SK-N-SH treated with all-trans-retinoic acid at 6 μM for 48 hours (cell line): ENCODE measurements at regions not wholly inside any gene's neighbourhood (a gene's known extent, or its start where the extent isn't known, plus 50 kb on each side); places are given as distances from the start of the nearest gene placed in this dataset.

Source experiments
- RARB ChIP-seq: fragments of 250-450 bp; sonication (Bioruptor Pico); IDR thresholded peaks from 2 replicates; pipeline ENCODE4 v1.8.0; 2021; ENCODE audit warnings: mild to moderate bottlenecking, moderate library complexity
- TCF4 ChIP-seq: fragments of 250-450 bp; sonication (Bioruptor Pico); IDR thresholded peaks from 2 replicates; pipeline ENCODE4 v1.8.0; 2021; ENCODE audit warnings: mild to moderate bottlenecking, moderate library complexity, borderline replicate concordance
- TSHZ2 ChIP-seq: fragments of 250-450 bp; sonication (Bioruptor Pico); IDR thresholded peaks from 2 replicates; pipeline ENCODE4 v1.5.0; 2020; ENCODE audit warnings: mild to moderate bottlenecking, moderate library complexity
- ZFP30 ChIP-seq: fragments of 450-650 bp; formaldehyde crosslinking; IDR thresholded peaks from 2 replicates; pipeline ENCODE4 v1.5.0; 2022; ENCODE audit warnings: mild to moderate bottlenecking, moderate library complexity
- TF ChIP-seq, protein P1 (sequence below): fragments of 250-450 bp; sonication (Bioruptor Pico); IDR thresholded peaks from 2 replicates; pipeline ENCODE4 v1.8.0; 2020; ENCODE audit warnings: mild to moderate bottlenecking, moderate library complexity, borderline replicate concordance

GRCh38 chr17:31593806-31594205 lies 202.3 kb downstream of the RAB11FIP4 start:
- TF ChIP-seq TCF4 (CRISPR knock-in tag) (no peak; the same call in 1 of the 2 replicates), RARB (CRISPR knock-in tag) (no peak), ZFP30 (CRISPR knock-in tag) (no peak), TSHZ2 (CRISPR knock-in tag) (no peak)
- TF ChIP-seq, protein P1, sequence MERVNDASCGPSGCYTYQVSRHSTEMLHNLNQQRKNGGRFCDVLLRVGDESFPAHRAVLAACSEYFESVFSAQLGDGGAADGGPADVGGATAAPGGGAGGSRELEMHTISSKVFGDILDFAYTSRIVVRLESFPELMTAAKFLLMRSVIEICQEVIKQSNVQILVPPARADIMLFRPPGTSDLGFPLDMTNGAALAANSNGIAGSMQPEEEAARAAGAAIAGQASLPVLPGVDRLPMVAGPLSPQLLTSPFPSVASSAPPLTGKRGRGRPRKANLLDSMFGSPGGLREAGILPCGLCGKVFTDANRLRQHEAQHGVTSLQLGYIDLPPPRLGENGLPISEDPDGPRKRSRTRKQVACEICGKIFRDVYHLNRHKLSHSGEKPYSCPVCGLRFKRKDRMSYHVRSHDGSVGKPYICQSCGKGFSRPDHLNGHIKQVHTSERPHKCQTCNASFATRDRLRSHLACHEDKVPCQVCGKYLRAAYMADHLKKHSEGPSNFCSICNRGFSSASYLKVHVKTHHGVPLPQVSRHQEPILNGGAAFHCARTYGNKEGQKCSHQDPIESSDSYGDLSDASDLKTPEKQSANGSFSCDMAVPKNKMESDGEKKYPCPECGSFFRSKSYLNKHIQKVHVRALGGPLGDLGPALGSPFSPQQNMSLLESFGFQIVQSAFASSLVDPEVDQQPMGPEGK: no peak
